HG03469 (cell line): ENCODE measurements at regions not wholly inside any gene's neighbourhood (a gene's known extent, or its start where the extent isn't known, plus 50 kb on each side); places are given as distances from the start of the nearest gene placed in this dataset.

Experiments used
- ATAC-seq: cut with Tn5 transposase; IDR thresholded peaks from one replicate; pipeline ENCODE4 v1.9.1; 2021; ENCODE audit warnings: mild to moderate bottlenecking, moderate library complexity, moderate number of reproducible peaks; ENCODE audit not compliant: unreplicated experiment

GRCh38 chr1:42096554-42096953 lies 56.7 kb upstream of the GUCA2B start:
- no peak for ATAC-seq

DNA sequence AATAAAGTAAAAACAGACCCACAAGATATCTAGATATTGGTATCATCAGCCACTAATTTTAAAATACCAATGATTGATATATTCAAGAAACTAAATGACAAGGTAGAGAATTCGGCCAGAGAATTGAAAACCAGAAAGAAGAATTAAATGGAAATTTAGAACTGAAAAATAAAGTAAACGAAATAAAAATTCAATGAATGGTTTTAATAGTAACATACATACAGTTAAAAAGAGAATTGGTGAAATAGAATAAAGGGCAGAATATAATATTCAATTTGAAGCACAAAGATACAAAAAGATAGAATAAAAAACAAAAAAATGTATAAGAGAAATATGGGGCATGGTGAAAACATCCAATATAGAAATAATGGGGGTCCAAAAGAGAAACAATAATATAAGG lies 64.0 kb upstream of the GUCA2B start:
- no peak for ATAC-seq

- no peak for ATAC-seq
Measured at GRCh38 chr1:42086146-42086545, 67.1 kb upstream of the GUCA2B start.

GRCh38 chr1:42085596-42085995 lies 67.6 kb upstream of the GUCA2B start:
- ATAC-seq: no peak

GRCh38 chr1:42081475-42081874 lies 71.7 kb upstream of the GUCA2B start:
- no peak for ATAC-seq

DNA sequence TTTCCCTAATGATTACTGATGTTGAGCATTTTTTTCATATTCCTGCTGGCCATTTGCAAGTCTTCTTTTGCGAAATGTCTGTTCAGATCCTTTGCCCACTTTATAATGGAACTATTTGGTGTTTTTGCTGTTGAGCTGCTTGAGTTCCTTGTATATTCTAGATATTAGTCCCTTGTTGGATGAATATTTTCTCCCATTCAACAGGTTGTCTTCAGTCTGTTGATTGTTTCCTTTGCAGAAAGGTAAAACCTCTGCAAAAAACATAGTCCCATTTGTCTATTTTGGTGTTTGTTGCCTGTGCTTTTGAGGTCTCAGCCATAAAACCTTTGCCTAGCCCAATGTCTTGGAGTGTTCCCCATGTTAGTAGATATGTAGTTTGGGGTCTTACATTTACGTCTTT lies 78.0 kb upstream of the GUCA2B start:
- ATAC-seq: no peak

- ATAC-seq: no peak
Measured at GRCh38 chr1:42070996-42071395, 82.2 kb upstream of the GUCA2B start.

- ATAC-seq: no peak
Measured at GRCh38 chr1:42057800-42058199, 95.4 kb upstream of the GUCA2B start.

DNA sequence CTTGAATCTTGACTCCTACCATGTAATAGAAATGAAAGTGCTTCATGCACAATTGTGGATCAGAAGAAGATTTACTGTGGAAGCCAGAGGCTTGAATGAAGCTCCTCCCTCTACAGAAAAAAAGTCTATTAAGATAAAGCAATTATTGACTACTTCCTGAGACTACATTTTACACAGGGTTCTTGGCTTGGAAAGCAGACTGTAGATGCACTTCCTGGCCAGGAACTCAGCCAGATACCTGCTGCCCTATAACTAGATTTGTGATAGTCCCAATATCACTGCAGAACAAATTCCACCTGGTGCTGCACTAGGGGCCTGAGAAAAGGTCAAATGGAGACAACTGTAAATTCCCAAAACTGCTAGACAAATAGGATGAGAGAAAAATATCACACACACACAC lies 96.8 kb upstream of the GUCA2B start:
- ATAC-seq: no peak

DNA sequence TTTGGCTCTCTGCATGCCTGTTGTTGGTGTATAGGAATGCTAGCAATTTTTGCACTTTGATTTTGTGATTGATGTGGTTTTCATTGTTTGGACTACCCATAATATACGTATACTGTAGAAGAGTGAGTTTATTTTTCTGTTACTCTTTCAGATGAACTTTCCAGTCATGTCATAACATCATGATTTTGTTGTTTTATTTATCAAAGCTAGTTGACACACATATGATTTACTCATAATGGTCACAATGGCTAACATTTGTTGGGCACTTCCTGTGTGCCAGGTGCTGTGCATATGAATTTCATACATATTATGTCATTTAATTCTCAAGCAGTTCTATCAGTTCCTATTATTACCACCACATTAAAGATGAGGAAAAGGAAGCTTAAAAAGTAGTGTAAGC lies 98.1 kb upstream of the GUCA2B start:
- ATAC-seq: no peak

- no peak for ATAC-seq
Measured at GRCh38 chr1:42052072-42052699, 101.0 kb upstream of the GUCA2B start.

GRCh38 chr1:42047508-42047880 lies 105.7 kb upstream of the GUCA2B start:
- no peak for ATAC-seq

DNA sequence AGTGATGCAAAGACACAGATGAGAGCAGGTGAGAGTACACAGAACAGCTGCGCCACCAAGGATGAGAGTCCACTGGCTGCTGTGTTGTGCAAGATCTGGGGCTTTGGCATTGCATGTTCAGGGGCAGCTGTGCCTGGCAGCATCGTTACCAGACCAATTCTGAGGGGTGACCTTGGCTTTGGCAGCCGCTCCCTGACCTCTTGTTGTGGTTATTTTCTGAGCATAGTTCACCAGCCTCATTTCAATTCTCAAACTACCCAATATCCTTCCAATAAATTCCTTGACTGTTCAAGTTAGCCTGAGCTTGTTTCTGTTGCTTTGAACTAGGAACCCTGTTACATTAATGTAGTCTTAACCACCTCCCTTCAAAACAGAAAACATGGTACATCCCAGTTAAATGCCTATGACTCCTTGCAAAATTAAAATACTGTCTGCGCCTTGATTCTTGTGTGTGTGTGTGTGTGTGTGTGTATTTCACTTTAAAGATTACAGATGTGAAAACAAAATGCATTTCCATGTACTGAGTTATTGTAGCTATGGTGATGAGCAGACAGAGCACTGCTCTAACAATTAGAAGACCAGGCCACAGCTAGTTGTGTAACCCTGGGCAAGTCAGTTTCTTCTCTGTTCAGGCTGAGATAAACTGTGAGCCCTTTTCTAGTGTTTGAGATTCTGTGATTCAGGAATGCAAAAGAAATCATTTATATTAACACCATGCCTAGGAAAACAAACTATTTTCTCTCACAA lies 106.3 kb upstream of the GUCA2B start:
- no peak for ATAC-seq

- no peak for ATAC-seq
Measured at GRCh38 chr1:42044346-42044745, 108.9 kb upstream of the GUCA2B start.

DNA sequence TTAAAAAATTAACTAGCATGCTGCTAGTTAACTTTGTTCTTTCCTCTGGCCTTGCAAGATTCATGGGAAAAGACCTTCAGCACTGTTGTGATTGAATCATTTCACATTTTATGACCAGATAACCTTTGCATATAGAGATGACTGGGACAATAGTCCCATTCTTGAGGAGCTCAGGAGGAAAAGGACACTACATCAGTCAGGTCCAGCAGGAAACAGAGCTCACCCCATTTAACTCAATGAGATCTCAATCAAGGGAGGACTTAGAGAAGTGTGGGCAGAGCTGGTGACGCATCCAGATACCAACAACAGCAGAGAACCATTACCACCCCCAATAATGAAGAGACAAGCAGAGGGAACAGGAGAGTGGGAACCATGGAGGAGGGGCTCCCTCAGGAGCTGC lies 109.4 kb upstream of the GUCA2B start:
- no peak for ATAC-seq

- ATAC-seq: no peak
Measured at GRCh38 chr1:42043182-42043581, 110.0 kb upstream of the GUCA2B start.

DNA sequence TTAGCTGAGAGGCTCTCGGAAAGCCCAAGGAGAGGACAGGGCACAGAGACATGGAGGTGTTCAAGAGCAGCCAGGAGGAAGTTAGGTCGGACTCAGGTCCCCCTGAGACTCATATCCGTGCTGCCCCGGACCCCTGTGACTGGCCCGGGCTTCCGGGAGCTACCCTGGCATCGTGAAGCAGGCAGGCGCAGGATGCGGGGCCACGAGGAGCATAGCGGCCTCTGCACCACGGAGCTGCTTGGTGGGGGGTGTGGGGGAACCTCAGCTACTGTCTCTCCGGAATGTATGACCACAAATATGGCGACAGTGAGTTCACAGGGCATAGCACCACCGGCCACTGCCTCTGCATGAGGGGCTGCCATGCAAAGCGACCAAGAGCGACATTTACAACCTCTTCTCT lies 112.2 kb upstream of the GUCA2B start:
- no peak for ATAC-seq

DNA sequence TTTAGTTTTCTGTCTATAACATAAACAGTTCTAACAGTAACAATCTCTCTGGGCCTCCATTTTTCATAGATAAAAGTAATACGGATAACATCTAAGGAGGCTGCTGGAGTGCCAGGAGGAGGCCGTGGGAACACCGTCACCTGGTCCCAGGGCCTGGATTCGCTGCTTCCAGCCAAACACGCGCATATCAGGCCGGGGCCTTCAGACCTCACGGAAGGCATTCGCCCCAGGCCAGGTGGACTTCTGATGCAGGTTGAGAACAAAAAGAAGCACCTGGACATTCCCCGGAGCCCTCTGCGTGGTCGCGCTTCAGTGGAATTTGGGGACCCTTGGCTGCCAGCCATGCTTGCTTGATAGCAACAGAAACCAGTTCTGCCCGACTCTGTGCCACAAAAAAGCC lies 113.1 kb upstream of the GUCA2B start:
- ATAC-seq: no peak

DNA sequence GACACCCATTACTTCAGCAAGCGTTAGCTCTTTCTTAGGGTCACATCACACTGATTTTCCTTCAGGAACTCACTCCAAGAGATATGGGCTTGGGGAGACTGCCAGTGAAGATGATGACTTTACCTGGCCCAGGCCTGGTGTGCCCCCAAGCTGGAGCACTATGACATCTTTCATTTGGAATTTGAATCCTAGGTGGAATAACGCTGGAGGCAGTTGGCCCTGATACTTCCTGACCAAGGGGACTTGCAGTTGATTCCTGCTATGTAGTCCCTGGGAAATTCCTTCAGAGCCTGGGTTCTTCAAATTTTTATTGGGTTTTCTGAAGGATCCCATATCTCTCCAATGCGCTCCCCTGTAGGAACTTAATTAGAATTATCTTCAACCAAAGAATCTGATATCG lies 114.9 kb upstream of the GUCA2B start:
- ATAC-seq: no peak

DNA sequence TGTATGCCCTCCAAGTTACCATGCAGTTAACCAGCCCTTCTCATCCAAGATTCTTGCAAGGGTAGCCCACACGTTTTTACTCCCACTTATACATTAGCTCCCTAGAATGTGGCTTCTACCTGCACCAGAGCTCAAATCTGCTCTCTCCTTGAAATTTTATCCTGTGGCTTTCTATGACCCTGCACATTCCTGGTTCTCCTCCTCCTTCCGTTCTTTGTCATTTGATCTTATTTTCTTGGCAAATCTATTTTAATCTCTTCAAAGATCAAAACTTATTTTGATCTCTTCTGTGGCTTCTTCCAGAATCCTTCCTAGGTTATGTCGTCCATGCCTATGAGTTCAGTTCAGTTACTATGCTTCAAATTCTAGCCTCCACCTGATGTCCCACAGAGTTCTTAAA lies 115.6 kb upstream of the GUCA2B start:
- no peak for ATAC-seq

DNA sequence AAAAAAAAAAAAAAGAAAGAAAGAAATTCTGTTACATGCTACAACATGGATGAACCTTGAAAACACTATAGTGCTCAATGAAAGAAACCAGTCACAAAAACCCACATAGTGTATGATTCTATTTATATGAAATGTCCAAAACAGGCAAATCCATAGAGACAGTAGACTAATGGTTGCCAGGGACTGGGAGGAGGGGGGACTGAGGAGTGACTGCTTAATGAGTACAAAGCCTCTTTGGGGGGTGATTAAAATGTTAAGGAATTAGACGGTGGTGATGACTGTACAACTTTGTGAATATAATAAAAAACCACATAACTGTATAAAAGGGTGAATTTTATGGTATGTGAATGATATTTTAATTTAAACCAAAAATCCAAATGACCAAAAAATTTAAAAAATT lies 116.0 kb upstream of the GUCA2B start:
- no peak for ATAC-seq

DNA sequence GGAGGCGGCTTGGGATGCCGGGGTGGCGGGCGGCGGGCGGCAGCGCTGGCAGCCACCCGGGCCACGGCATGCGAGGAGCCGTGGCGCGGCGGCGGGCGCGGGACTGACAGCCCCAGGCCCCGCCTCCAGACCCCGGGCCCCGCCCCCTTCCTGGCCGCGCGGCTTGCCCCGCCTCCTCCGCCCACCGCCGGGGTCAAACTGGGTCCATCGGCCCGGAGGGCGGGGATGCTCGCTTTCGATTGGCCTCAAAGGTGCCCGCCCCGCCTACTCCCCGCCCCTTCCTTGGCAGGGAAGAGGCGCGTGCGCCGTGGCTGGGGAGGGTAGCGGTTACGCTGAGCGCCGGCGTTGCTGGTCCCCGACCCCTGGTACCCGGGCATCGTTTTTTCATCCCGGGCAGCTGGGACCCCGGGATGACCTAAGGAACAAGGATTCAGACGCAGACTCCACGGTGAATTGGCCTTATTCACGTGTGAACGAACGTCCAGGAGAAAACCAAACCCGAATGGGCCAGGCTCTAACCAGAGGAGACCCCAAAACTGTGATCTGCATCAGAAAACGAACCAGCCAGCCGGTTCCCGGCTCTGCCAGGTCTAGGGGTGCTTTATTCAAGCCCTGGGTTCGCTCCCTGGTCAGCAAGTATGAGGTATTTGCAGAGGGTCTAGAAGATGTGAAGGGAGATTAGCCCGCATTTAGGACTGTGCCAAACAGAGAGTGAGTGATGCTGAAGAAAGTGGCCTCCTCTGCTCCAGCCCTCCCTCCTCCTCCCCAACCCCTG lies 117.2 kb upstream of the GUCA2B start:
- ATAC-seq: peak; percentile 75
